COLO829 (cell line): ENCODE measurements at regions not wholly inside any gene's neighbourhood (a gene's known extent, or its start where the extent isn't known, plus 50 kb on each side); places are given as distances from the start of the nearest gene placed in this dataset.
"Not testable (repeated sequence)": the region's sequence is repeated elsewhere in the genome, so short reads cannot be mapped to it uniquely, and the experiment has no call there.

ENCODE experiments used
- DNase-seq: peaks from one replicate; pipeline ENCODE4 v3.0.0; 2012; ENCODE audit warnings: low spot score

DNA sequence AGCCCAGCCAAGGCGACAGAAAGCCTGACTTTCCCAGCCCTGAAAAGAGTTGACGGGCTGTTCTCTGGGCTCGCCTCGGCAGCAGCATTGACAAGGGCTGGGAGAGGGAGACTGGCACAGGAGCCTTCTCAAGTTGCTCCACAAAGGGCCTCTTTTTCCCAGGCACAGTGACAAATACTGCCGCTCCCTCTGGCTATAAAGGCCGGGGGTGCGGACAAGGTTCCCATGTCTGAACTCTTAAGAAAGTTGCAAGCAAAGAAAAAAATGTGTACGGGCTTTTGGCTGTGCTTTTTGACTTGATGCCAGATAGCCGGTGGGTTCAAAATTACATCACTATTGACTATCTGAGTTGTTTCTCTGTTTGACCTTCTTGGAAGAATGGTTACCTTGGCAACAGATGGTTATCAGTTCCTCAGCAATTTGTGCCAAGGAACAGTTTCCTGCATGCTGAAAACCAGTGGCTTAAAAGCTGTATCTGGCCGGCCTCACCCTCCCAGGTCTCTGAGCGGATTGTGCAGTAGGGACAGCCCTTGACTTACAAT is 115.9 kb upstream of the EEPD1 start:
- peak; percentile 98 for DNase-seq

DNA sequence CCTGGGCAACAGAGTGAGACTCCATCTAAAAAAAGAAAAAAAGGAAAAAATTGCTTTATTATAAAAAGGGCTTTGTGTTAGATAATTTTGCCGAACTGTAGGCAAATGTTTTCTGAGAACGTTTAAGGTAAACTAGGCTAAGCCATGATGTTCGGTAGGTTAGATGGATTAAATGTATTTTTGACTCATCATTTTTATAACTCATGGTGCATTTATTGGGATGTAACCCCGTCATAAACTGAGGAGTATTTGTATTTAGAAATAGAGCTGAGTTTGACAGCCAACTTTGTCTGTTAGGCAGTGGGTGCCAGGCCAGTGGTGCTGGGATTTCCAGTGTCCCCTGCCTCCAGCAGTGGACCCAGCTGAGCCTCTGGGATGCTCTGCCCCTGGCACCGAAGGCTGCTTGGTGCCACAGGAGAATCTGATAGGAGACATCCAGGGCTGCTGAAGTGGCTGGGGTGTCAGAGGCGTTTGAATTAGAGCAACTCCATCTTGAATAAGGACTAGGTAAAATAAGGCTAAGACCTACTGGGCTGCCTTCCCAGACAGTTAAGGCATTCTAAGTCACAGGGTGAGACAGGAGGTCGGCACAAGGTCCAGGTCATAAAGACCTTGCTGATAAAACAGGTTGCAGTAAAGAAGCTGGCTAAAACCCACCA is 114.9 kb upstream of the EEPD1 start:
- DNase-seq = no peak

DNA sequence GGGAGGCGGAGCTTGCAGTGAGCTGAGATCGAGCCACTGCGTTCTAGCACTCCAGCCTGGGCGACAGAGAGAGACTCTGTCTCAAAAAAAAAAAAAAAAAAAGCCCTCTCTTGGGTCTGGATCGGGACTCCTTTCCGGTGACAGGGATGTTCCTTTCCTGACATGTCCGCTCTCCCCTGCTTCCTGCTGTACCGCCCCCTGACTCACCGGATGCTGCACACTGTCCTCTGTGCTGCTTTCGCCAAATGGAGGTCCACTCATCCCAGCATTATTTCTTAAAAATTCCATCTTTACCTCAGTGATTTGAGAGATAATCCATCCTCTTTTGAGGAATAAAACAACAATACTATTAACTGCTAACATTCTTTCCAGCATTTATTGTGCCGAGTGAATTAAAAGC is 113.8 kb upstream of the EEPD1 start:
- DNase-seq = no peak

DNA sequence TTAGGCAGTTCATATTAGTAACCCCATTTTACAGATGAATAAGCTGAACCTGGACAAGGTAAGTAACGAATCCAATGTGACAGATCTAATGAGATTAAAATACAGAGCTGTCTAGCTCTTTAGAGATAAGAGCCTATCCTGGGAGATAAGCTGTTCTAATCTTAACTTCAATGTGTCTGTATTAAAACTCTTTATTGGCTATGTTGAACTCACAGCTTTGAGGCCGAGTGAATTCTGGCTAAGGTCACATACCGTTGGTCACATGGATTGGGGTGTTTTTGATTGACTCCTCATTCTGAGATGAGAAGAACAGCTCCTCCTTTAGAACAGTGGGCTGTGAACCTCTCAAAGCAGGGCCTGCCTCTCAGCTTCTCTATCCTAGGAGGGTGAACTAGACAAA is 113.4 kb upstream of the EEPD1 start:
- no peak for DNase-seq

DNA sequence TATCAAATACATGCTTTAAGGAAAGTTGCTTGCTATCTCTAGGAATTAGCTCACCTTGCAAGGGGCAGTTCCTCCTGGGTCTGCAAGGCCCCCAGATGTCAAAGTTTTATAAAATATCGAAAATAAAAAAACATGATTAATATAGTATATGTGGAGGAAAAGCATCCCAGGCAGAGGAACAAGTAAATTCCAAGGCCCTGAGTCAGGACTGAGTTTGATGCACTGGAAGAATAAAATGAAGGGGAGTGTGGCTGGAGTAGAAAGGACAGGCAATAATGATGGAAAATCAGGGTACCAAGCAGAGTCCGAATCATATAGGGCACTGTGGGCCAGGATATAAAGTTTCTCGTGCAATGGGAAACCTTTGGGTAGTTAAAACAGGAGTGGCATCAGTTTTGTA is 112.4 kb upstream of the EEPD1 start:
- no peak for DNase-seq

DNA sequence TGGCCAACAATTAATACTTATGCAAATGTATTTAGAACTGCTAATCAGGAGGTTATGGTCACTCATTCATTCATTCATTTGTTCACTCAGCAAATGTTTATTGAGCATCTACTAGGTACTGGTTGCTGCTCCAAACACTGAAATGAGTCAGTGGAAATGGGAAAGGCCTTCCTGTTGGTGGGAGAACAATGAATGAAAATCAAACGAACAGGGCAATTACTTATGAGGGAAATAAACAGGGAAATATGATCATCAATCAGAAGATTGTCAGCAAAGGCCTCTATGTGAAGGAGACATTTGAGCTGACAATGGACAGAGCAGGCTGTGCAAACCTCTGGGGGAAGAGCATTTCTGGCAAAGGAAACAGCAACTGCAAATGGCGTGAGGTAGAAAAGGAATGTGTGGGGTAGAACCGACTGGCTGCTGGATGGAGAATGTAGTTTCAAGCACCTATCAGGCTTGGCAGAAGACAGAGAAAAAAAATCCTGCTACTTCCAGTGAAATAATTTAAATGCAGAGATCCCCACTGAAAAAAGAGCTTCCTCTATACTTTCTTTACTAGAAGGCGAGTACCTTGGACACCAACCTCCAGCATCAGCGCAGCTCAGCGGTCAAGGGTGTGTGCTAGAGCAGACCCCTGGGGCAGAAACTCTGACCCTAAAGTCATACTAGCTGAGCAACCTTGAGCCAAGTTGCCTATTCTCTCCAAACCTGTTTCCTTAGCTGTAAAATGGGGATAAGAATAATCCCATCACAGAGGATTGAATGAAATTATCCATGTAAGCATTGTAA is 108.8 kb upstream of the EEPD1 start:
- DNase-seq = no peak

DNA sequence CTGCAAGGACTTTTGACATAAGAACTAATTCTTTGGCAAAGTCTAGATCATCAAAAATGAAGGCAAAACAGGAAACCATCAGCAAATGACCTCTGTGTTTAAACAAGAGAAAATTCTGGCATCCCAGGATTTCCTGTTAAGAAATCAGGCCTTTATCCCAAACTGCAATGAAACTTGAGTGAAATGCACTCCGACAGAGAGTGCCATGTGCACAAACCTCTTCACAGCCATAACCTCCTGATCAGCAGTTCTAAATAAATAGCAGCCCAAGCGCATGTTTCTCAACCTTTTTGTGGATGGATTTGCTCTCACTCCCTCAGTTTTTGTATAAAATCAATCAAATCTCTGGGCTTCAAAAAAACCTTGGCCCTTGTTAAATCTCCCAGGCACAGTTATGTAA is 107.7 kb upstream of the EEPD1 start:
- no peak for DNase-seq

DNA sequence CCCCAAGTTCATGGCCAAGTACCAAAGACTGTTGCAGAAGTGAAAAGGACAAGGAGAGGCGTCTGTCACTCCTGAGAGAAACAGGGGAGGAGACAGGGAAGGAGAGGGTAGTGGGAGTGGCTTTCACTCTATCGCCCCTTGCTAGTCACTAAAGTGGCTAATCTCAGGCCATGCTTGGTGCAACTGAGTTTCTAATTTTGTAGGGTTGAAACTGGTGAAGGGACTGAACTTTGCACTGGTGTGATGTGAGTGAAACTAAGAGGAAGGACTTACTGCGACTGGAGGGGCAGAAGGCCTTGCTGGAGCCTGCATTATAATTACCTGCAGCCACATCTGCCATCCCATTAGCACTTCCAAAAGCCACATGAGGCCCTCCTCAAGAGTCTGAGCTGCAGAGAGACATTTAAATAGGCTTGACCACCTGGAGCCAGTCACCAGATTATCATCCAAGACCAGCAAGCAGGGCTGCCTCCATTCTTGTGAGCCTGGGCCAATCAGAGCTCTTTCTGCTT is 107.2 kb upstream of the EEPD1 start:
- DNase-seq = no peak

DNA sequence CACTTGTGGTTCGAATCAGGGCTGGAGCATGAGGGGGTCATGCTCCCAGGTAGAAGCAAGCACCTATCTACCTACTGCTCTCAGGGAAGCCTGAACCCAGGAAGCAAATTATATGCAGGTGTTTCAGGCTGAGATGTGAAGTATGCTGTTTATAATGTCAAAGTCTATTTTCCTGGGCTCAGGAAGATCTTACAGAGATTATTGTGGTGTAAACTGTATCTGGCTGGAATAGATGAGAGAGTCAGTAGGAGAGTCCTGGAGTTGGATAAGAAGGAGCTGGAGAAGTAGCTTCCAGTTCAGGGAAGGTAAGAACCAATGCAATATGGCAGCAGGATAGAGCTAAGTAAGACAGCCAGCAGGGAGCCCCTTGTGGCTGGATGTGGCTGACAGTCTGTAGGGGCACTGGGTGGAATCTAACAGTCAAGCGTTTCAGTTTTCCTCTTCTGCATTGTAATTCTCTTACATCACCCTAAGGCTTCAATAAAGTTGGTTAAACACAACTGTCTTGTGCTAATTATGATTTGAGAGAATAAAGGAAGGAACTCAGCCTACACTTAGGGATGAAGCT is 105.9 kb upstream of the EEPD1 start:
- DNase-seq = no peak

DNA sequence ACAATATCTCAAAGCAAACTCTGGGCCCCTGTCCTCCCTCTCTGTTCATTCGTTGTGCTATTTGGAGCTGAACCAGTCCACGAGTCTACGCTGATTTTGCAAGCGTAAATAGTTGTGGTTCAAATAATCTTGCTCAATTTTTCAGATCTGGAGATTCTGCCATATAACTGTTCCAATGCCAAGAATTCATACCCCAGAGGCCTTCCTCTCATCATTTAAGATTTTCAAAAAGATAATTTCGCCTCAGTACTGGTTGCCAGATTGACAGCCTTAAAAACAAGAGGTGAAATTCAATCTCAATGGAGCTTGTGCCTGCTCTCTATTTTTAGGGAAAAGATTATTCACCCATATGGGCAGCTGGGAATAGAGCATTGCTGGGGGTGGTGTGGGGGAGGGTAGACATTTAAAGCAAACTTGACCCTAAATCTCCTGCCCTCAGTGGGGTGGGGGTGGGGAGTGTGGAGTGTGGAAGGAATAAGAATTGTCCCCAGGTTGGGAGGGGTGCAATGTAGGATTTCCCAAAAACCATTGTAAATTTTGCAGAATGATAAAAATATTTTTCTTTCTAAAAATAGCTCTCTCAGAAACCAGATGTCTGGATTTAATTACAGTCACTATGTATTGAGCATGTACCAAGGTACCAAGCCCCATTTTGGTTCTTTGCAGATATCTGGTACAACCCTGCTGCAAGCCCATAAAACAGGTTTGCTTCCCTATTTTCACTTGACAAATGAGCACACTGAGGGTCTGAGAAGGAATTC is 104.7 kb upstream of the EEPD1 start:
- DNase-seq = peak; percentile 75

DNA sequence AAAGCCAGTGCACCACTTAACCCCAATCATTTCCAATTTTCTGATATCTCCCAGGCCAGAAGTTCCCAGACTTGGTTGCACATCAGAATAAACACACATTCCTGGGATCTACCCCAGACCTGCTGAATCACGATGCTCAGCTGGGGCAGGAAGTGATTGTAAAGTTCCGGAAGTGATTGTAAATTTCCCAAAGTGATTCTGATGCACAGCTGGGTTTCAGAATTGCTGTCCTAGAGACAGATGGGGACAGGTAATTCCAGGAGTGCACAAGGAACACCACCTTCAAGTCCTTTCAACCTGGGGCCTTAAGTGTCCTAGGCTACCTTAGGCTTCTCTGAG is 104.2 kb upstream of the EEPD1 start:
- no peak for DNase-seq

DNA sequence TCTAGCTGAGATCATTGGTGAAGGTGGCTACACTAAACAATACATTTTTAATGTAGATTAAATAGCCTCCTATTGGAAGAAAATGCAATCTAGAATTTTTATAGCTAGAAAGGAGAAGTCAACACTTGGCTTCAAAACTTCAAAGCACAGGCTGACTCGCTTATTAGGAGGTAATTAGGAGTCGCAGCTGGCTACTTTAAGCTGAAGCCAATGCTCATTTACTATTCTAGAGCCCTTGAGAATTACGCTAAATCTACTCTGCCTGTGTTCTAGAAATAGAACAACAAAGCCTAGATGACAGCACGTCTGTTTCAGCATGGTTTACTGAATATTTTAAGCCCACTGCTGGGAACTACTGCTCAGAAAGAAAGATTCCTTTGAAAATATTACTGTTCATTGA is 101.6 kb upstream of the EEPD1 start:
- no peak for DNase-seq

DNA sequence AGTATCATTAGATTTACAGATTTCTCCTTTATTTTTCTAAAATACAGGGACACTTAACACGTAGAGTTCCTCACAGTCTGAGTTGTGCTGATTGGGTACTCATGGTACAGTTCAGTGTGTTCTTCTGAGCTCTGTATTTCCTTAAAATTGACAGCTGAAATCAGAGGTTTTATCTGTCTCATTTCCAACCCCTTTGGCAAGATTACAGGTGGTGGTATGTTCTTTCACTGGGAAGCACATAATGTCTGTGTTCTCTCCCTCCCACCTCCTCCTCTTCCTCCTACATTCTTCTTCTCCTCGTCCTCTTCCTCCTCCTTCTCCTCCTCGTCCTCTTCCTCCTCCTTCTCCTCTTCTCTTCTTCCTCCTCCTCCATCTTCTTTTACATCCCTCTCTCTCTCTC is 99.5 kb upstream of the EEPD1 start:
- no peak for DNase-seq

DNA sequence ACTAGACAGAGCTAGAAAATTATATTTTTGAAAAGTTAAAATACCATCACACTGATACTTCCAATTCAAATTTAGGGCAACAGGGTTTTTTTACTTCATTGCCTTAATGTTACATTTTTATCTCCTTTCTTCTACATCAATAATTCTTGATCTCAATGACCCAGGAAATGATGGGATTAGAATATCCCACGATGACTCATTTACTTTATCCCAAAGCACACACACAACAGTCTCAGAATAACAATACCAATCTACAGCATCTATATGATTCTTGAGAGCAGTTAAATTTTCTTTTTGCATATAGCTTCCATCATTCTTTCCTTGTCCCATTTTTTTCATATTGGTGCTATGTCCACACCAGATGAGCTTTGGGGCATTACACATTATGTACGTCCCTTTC is 98.4 kb upstream of the EEPD1 start:
- no peak for DNase-seq

DNA sequence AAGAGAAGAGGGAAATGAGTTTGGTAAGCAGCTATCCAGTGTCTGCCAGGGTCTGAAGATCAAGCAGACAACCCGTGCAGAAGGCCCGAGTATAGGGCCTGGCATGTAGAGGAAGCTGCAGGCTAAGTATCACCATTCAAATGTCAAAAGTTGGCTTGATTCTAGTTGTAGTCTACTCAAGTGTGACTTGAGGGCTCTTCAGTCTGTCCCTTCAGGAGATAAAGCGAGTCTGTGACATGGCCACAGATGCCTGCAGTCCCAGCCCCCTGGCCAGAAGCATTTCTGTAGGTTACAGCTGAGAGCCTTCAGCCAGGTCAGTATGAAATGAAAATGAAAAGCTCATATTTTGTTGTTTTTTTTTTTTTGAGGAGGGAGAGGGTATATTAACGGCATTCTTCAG is 97.8 kb upstream of the EEPD1 start:
- no peak for DNase-seq

DNA sequence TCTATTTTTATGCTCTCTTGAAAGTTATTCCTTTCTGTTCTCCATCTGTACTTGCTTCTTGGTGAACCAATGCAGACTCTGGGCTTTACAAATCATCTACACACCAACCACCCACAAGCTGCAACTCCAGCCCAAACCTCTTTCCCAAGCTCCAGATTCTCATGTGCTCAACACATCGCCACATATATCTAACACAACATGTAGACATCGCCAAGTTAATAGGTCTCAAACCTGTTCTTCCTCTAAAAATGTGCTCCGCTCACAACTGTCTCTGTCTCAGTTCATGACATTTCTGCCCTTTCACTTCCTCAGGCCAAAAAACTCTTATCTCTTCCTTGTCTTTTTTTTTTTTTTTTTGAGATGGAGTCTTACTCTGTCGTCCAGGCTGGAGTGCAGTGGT is 95.7 kb upstream of the EEPD1 start:
- DNase-seq = no peak

DNA sequence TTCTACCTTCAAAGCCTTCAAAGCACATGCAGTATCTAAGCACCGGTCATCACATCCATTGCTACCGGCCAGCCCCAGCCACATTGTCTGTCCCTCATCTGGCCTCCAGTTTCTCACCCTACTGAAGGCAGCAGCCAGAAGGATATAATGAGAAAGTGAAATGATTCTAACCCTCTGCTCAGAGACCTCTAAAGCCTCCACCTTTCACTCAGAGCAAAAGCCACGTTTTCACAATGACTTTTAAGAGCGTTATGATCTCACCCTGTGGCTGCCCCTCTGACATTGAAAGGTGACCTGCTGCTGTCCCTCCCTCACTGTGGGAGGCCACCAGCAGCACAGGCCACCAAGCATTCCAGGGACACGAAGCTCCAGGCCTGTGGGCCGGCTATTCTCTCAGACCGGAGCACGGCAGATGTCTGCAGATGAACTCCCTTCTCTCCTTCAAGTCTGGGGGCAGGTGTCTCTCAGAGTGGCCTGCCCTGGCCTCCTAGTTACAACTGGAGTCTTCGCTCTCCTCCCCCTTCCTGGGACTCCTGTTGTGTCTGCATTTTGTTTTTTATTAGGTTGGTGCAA is 94.9 kb upstream of the EEPD1 start:
- DNase-seq = no peak

DNA sequence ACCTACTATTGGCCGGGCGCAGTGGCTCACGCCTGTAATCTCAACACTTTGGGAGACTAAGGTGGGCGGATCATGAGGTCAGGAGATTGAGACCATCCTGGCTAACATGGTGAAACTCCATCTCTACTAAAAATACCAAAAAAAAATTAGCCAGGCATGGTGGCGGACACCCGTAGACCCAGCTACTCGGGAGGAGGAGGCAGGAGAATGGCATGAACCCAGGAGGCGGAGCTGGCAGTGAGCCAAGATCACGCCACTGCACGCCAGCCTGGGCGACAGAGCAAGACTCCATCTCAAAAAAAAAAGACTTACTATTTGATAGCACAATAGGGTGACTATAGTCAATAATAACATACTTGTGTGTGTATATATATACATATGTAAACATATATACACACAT is 92.7 kb upstream of the EEPD1 start:
- DNase-seq = not testable (repeated sequence)

DNA sequence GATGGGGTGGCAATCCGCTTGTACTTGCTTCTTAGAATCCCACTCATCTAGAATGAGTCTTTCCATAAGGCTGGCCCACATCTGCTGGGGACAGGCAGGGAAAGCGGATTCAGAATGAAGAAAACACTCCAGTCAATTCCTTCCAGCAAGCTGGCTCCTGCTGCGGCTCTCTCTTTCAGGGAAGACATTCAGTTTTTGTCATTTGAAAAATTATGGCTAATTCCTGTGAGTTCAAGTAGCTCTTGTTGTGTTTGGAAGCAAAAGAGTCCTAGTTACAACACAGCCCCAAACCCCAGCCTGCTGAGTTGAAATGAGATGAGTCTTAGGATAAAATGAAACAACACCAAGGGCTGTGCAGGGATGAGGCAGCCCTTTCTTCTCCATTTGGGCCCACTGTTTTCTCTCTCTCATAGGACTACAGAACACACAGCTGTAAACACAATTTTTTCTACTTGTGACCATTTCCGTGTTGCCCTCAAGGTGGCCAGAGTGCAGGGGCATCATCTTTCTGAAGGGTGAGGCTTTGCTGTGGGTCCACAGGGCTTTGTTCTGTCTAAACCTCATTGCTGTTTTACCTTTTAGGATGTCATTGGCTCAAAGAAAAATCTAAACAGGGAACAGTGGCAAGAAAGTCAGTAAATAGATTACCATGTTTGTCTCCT is 90.8 kb upstream of the EEPD1 start:
- no peak for DNase-seq

DNA sequence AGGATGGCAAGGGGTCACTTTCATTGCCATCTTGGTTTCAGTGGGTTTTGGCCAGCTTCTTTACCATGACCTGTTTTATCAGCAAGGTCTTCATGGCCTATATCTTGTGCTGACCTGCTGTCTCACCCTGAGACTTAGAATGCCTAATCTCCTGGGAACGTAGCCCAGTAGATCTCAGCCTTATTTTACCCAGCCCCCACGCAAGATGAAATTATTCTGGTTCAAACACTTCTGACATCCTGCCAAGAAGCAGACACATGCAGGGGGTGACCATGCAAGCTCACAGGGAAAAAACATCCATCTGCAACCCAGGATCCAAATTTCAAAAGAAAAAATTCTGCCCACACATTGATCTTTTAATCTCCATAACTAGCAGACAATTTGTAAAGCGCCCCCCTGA is 88.4 kb upstream of the EEPD1 start:
- no peak for DNase-seq

DNA sequence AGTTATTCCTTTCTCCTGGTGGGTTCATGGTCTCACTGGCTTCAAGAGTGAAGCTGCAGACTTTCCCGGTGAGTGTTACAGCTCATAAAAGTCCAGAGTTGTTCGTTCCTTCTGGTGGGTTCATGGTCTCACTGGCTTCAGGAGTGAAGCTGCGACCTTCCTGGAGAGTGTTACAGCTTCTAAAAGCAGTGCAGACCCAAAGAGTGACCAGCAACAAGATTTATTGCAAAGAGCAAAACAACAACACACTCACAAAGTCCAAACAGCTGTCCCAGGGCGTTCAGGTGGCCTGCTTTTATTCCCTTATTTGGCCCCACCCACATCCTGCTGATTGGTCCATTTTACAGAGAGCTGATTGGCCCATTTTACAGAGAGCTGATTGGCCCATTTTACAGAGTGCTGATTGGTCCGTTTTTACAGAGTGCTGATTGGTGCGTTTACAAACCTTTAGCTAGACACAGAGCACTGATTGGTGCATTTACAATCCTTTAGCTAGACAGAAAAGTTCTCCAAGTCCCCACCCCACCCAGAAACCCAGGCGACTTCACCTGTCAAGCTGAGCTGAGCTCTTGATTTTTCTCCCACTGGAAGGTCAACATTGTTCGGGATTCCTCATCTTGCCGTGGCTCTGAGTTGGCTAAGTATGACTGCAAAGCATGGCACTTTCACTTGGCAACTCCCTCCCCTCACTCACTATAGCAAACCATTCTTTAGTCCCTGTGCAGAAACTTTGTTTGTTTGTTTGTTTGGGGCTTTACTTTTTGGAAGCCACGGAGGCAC is 87.3 kb upstream of the EEPD1 start:
- DNase-seq = not testable (repeated sequence)
